ENCODE measurements at regions not wholly inside any gene's neighbourhood (a gene's known extent, or its start where the extent isn't known, plus 50 kb on each side); places are given as distances from the start of the nearest gene placed in this dataset.
"Not testable (repeated sequence)": the region's sequence is repeated elsewhere in the genome, so short reads cannot be mapped to it uniquely, and the experiment has no call there.

GRCh38 chr7:131637859-131638258 lies 81.4 kb upstream of the PODXL start:
- H3K4me1 ChIP-seq (ENCODE audit: control insufficient read depth, extremely low read depth, insufficient read depth, low read length), result no peaks in the 10 kb centered on the region
- no peak overlapping the region for H3K4me2 ChIP-seq (ENCODE audit: control insufficient read depth, extremely low read depth, insufficient read depth, low read depth, low read length)
- H3K27me3 ChIP-seq (ENCODE audit: control insufficient read depth, extremely low read depth, insufficient read depth, low read length), result no peaks in the 10 kb centered on the region
- no peak overlapping the region for H3K9ac ChIP-seq (ENCODE audit: control insufficient read depth, extremely low read depth, insufficient read depth, low read length)
- H3K27ac ChIP-seq (ENCODE audit: control insufficient read depth, insufficient read depth, low read length), result no peak overlapping the region
- H4K20me1 ChIP-seq (ENCODE audit: control insufficient read depth, extremely low read depth, insufficient read depth, low read length), result no peaks in the 10 kb centered on the region
- H3K36me3 ChIP-seq (ENCODE audit: control insufficient read depth in 2 of 2, extremely low read depth in 1 of 2, insufficient read depth in 2 of 2, low read length in 2 of 2), result no peaks in the 10 kb centered on the region
- DNase-seq (ENCODE audit: low read depth, low spot score) (no peak), FAIRE-seq (no peak)
- no peak for TF ChIP-seq CTCF (optimal IDR thresholded peaks at IDR 0.05 in 1 of 3, IDR thresholded peaks at IDR 0.05 in 1 of 3, conservative IDR thresholded peaks at IDR 0.05 in 1 of 3; ENCODE audit: extremely low read depth in 1 of 3, insufficient read depth in 2 of 3, low read length in 3 of 3)
- no peaks in the 10 kb centered on the region for H3K9me1 ChIP-seq (ENCODE audit: control insufficient read depth, extremely low read depth, insufficient read depth, low read length)
- no peaks in the 10 kb centered on the region for H3K9me3 ChIP-seq (ENCODE audit: control insufficient read depth, low read depth, low read length)
- dilution Hi-C loops (cut with MboI; ENCODE audit: extremely low pct_ligation_motif_present, low sequenced_read_pairs), result no loop called here
- H3K79me2 ChIP-seq (ENCODE audit: control insufficient read depth, insufficient read depth, low read length), result no peaks in the 10 kb centered on the region
- H3K4me3 ChIP-seq (ENCODE audit: control insufficient read depth in 2 of 3, extremely low read depth in 1 of 3, insufficient read depth in 2 of 3, low read depth in 1 of 3, low read length in 3 of 3), result no peak overlapping the region
- H2AFZ ChIP-seq (ENCODE audit: control insufficient read depth, low read length), result no peak overlapping the region

- Histone ChIP-seq H3K27me3 (ENCODE audit: control insufficient read depth, extremely low read depth, insufficient read depth, low read length) (no peaks in the 10 kb centered on the region), H3K9me3 (ENCODE audit: control insufficient read depth, low read depth, low read length) (no peaks in the 10 kb centered on the region)
Observed at GRCh38 chr7:131636092-131636491, 79.7 kb upstream of the PODXL start.

DNA sequence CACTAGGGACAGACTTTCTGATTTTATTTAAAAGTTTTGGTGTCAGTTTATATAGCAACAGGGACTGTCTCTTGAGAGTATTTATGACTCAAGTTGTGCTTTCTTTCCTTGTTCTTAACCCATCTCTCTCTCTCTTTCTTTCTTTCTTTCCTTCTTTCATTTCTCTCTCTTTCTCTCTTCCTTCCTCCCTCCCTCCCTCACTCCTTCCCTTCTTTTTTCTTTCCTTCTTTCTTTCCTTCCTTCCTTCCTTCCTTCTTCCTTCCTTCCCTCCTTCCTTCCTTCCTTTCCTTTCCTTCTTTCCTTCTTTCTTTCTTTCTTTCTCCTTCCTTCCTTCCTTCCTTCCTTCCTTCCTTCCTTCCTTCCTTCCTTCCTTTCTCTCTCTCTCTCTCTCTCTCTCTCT lies 77.8 kb upstream of the PODXL start:
- H3K4me2 ChIP-seq (ENCODE audit: control insufficient read depth, extremely low read depth, insufficient read depth, low read depth, low read length); dilution Hi-C loops (cut with MboI; ENCODE audit: extremely low pct_ligation_motif_present, low sequenced_read_pairs): not testable (repeated sequence)

More at GRCh38 chr7:131636092-131636491, 79.7 kb upstream of the PODXL start:
- dilution Hi-C loops (cut with MboI; ENCODE audit: extremely low pct_ligation_motif_present, low sequenced_read_pairs), result no loop called here
- Histone ChIP-seq H3K4me1 (ENCODE audit: control insufficient read depth, extremely low read depth, insufficient read depth, low read length) (no peaks in the 10 kb centered on the region), H3K4me3 (ENCODE audit: control insufficient read depth in 2 of 3, extremely low read depth in 1 of 3, insufficient read depth in 2 of 3, low read depth in 1 of 3, low read length in 3 of 3) (no peak overlapping the region), H3K27ac (ENCODE audit: control insufficient read depth, insufficient read depth, low read length) (no peak overlapping the region), H3K79me2 (ENCODE audit: control insufficient read depth, insufficient read depth, low read length) (no peaks in the 10 kb centered on the region), H3K9me1 (ENCODE audit: control insufficient read depth, extremely low read depth, insufficient read depth, low read length) (no peaks in the 10 kb centered on the region), H4K20me1 (ENCODE audit: control insufficient read depth, extremely low read depth, insufficient read depth, low read length) (no peaks in the 10 kb centered on the region), H3K9ac (ENCODE audit: control insufficient read depth, extremely low read depth, insufficient read depth, low read length) (no peak overlapping the region), H2AFZ (ENCODE audit: control insufficient read depth, low read length) (no peak overlapping the region), H3K4me2 (ENCODE audit: control insufficient read depth, extremely low read depth, insufficient read depth, low read depth, low read length) (no peak overlapping the region), H3K36me3 (ENCODE audit: control insufficient read depth in 2 of 2, extremely low read depth in 1 of 2, insufficient read depth in 2 of 2, low read length in 2 of 2) (no peaks in the 10 kb centered on the region)
- no peak for TF ChIP-seq EZH2 (IDR thresholded peaks at IDR 0.05; ENCODE audit: low read length)
- TF ChIP-seq CTCF (optimal IDR thresholded peaks at IDR 0.05 in 1 of 3, IDR thresholded peaks at IDR 0.05 in 1 of 3, conservative IDR thresholded peaks at IDR 0.05 in 1 of 3; ENCODE audit: extremely low read depth in 1 of 3, insufficient read depth in 2 of 3, low read length in 3 of 3), result no peak
- DNase-seq (ENCODE audit: low read depth, low spot score) (no peak), FAIRE-seq (no peak)

More for the DNA sequence above, 77.8 kb upstream of the PODXL start:
- H3K9me1 ChIP-seq (ENCODE audit: control insufficient read depth, extremely low read depth, insufficient read depth, low read length); H3K27ac ChIP-seq (ENCODE audit: control insufficient read depth, insufficient read depth, low read length); H3K9ac ChIP-seq (ENCODE audit: control insufficient read depth, extremely low read depth, insufficient read depth, low read length); H2AFZ ChIP-seq (ENCODE audit: control insufficient read depth, low read length); H3K79me2 ChIP-seq (ENCODE audit: control insufficient read depth, insufficient read depth, low read length); H3K4me1 ChIP-seq (ENCODE audit: control insufficient read depth, extremely low read depth, insufficient read depth, low read length); H3K27me3 ChIP-seq (ENCODE audit: control insufficient read depth, extremely low read depth, insufficient read depth, low read length); DNase-seq (ENCODE audit: low read depth, low spot score); FAIRE-seq; H3K36me3 ChIP-seq (ENCODE audit: control insufficient read depth in 2 of 2, extremely low read depth in 1 of 2, insufficient read depth in 2 of 2, low read length in 2 of 2); H3K4me3 ChIP-seq (ENCODE audit: control insufficient read depth in 2 of 3, extremely low read depth in 1 of 3, insufficient read depth in 2 of 3, low read depth in 1 of 3, low read length in 3 of 3); H3K9me3 ChIP-seq (ENCODE audit: control insufficient read depth, low read depth, low read length); H4K20me1 ChIP-seq (ENCODE audit: control insufficient read depth, extremely low read depth, insufficient read depth, low read length): not testable (repeated sequence)
